SK-N-SH treated with all-trans-retinoic acid at 6 μM for 48 hours (cell line): ENCODE measurements at regions not wholly inside any gene's neighbourhood (a gene's known extent, or its start where the extent isn't known, plus 50 kb on each side); places are given as distances from the start of the nearest gene placed in this dataset.

Source experiments
- ARNTL ChIP-seq: fragments of 450-650 bp; formaldehyde crosslinking; IDR thresholded peaks from 2 replicates; pipeline ENCODE4 v1.5.0; 2020; ENCODE audit warnings: low read depth, mild to moderate bottlenecking, moderate library complexity, borderline replicate concordance
- BACH2 ChIP-seq: fragments of 250-450 bp; sonication (Bioruptor Pico); IDR thresholded peaks from 2 replicates; pipeline ENCODE4 v1.9.0; 2021; ENCODE audit warnings: mild to moderate bottlenecking, borderline replicate concordance
- CREB5 ChIP-seq: fragments of 250-450 bp; sonication (Bioruptor Pico); IDR thresholded peaks from 2 replicates; pipeline ENCODE4 v1.5.1; 2020; ENCODE audit warnings: low read depth, mild to moderate bottlenecking, moderate library complexity
- ESRRG ChIP-seq: fragments of 250-450 bp; sonication (Bioruptor Pico); IDR thresholded peaks from 2 replicates; pipeline ENCODE4 v1.6.1; 2021; ENCODE audit warnings: mild to moderate bottlenecking
- OSR1 ChIP-seq: fragments of 250-450 bp; sonication (Bioruptor Pico); IDR thresholded peaks from 2 replicates; pipeline ENCODE4 v1.8.0; 2022; ENCODE audit warnings: moderate library complexity, mild to moderate bottlenecking, inconsistent platforms
- PATZ1 ChIP-seq: fragments of 250-450 bp; sonication (Bioruptor Pico); IDR thresholded peaks from 2 replicates; pipeline ENCODE4 v1.8.0; 2020; ENCODE audit warnings: mild to moderate bottlenecking, moderate library complexity, borderline replicate concordance
- POU6F1 ChIP-seq: fragments of 250-450 bp; sonication (Bioruptor Pico); IDR thresholded peaks from 2 replicates; pipeline ENCODE4 v1.8.0; 2021; ENCODE audit warnings: low read depth, mild to moderate bottlenecking, moderate library complexity, borderline replicate concordance
- PPARA ChIP-seq: fragments of 250-450 bp; sonication (Bioruptor Pico); IDR thresholded peaks from 2 replicates; pipeline ENCODE4 v1.5.0; 2020; ENCODE audit warnings: mild to moderate bottlenecking, borderline replicate concordance
- RARB ChIP-seq: fragments of 250-450 bp; sonication (Bioruptor Pico); IDR thresholded peaks from 2 replicates; pipeline ENCODE4 v1.8.0; 2021; ENCODE audit warnings: mild to moderate bottlenecking, moderate library complexity
- SNAI2 ChIP-seq: fragments of 250-450 bp; sonication (Bioruptor Pico); IDR thresholded peaks from 2 replicates; pipeline ENCODE4 v1.5.0; 2020; ENCODE audit warnings: mild to moderate bottlenecking, moderate library complexity
- TOX ChIP-seq: fragments of 250-450 bp; sonication (Bioruptor Pico); IDR thresholded peaks from 2 replicates; pipeline ENCODE4 v1.8.0; 2021; ENCODE audit warnings: mild to moderate bottlenecking, moderate library complexity, borderline replicate concordance
- ZFP3 ChIP-seq: fragments of 250-450 bp; sonication (Bioruptor Pico); IDR thresholded peaks from 2 replicates; pipeline ENCODE4 v1.5.0; 2020; ENCODE audit warnings: mild to moderate bottlenecking, moderate library complexity
- ZNF70 ChIP-seq: fragments of 450-650 bp; formaldehyde crosslinking; IDR thresholded peaks from 2 replicates; pipeline ENCODE4 v1.5.0; 2020; ENCODE audit warnings: mild to moderate bottlenecking, moderate library complexity

GRCh38 chr2:11945139-11946126 lies 199.0 kb downstream of the LPIN1 start:
- TF ChIP-seq ZFP3 (CRISPR knock-in tag) (no peak), OSR1 (CRISPR knock-in tag) (no peak), TOX (no peak), RARB (CRISPR knock-in tag) (no peak), ARNTL (no peak), BACH2 (CRISPR knock-in tag) (no peak), POU6F1 (CRISPR knock-in tag) (no peak), PATZ1 (CRISPR knock-in tag) (no peak), SNAI2 (CRISPR knock-in tag) (no peak), PPARA (CRISPR knock-in tag) (no peak), CREB5 (CRISPR knock-in tag) (no peak), ZNF70 (CRISPR knock-in tag) (no peak), ESRRG (CRISPR knock-in tag) (no peak)
